Kidney glomerular epithelial cell (primary cell): ENCODE measurements at regions not wholly inside any gene's neighbourhood (a gene's known extent, or its start where the extent isn't known, plus 50 kb on each side); places are given as distances from the start of the nearest gene placed in this dataset.

Experiments
- DNase-seq: peaks from one replicate; lab custom pipeline; 2025; lab: John Stamatoyannopoulos, UW

DNA sequence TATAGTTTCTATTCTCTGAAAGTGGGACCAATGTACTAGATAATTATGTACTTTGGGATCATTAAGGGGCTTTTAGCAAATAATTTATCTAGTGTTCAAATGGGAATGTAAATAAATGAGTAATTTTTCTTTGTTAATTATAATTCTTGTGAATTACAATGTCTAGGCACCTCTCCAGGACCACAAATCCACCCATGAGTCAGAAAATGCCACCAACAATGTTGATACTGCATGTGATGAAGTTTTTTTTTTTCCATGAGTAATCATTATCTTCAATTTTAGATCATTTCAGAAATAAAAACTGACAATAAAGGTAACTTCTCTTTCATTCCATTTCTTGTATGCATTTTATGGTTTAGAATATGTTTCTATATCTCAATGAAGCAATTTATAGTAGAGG is 470.3 kb downstream of the VRK1 start:
- DNase-seq = peak; percentile 27

DNA sequence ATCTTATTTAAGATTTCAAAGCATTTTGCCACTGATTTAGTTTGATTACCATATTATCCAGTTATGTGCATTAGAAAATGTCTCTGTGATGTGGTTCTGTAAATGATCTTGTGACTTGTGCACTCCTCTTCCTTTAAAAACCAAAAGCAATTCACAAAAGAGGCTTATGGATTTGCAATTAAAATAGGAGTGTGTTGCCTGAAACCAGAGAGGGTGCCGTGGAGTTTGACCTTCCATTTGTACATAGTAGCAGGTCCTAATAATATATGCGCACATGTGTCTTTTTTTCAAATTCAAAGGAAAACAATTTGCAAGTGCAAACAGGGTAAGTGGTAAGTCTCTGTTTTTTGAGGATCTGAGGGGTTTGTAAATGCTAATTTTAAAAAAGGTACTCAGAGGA is 470.9 kb downstream of the VRK1 start:
- DNase-seq = no peak

DNA sequence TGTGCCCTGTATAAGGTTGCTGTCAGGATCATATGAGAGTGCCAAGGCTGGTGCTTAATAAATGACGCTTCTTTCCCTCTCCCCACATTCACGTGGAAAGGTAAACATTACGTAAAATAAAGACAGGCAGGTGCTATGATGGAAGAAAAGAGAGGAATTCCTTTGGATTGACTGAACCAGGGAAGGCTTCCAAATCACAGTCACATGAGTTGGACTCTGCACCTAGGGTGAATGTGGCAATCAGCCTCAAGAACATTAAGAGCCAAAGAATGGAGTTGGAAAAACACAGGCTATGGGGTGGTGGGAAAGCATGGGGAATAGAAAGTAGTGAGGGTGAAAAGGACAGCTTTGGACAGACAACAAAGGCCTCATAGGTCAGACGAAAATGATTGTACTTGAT is 473.1 kb downstream of the VRK1 start:
- no peak for DNase-seq

DNA sequence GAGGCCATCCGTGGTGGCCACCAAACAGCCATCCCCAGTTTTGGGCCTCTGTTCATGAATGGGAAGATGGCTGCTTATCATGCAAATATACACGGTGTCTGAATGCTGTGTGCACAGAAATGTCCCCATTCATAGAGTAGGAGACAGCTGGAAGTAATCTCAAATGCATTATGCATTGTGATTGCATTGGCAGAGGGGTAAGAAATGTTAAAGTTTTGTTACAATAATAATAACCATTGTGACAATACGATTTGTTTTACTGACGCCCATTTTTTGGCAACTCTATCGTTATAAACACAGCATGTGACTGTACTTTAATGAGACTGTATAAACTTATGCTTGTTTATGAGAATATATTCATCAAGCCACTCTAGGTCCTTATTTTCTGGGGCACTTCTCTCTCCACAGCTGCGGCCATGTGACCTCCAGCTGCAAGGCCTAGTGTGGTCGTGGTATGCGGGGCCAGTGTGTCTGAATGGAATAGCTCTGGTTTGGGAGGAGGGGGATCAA is 474.3 kb downstream of the VRK1 start:
- no peak for DNase-seq

DNA sequence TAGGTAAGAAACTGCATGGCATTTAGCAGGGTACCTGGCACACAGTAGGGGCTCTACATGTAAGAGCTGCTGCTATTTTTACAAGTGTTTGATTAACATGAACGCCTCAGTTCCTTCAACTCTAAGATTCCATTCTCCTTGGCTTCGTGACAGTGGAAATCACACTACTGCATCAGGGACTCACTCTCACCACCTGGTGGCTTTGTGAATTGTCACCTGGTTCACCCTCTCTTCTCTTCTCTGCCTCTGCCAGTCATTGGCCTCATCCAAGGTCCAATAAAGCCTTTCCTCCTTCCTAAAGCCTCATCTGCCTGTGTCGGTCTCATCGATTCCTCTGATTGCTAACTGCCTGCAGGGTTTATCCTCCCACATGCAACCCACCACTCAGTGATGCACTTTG is 476.4 kb downstream of the VRK1 start:
- DNase-seq = no peak

DNA sequence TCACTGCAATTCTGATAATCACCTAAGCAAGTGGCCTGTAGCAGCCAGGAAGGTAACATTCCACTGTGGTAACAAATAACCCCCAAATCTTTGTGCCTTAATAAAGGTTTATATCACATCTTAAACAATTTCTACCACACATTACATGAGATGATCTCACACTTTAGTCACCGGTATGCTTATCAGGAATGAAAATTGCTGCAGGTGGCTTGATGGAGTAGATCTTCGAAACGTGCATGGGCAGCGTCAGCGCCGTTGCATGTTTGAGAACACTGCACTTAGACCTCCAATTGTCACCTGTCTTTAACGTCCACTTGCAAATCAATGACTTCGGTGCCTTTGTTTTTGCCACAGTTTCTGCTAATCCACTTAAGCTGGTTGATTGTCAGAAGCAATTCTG is 477.4 kb downstream of the VRK1 start:
- no peak for DNase-seq

DNA sequence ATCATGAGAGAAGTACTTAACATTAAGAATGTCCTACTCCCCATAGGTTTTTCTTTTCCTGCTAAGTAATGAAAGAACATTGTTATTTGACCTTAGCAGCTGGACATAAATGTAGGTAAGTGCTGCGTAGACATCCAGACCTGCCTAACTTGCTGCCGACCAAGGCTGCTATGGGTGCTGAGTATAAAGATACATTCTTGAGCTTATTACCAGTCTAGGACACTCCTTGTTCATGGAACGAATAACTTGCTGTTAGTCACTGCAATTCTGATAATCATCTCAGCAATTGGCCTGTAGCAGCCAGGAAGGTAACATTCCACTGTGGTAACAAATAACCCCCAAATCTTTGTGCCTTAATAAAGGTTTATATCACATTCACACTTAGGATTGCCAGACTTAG is 478.1 kb downstream of the VRK1 start:
- DNase-seq = no peak

DNA sequence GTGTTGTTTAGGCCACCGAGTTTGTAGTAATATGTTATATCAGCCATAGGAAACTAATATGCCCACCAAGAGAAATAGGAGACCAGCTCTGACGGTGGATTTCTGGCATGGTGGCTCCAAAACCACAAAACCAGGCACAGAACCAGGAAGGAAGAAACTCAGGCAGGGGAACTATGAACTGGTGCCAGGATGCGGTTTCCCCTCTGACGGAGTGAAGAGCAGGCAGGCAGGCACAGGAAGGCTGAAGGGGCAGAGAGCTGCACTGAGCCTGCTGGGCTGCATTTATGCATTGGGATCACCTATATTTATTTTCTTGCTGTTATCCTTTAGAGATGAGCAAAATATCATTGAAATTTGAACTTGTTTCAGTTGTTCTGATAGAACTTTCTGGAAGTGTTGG is 479.4 kb downstream of the VRK1 start:
- DNase-seq = no peak

DNA sequence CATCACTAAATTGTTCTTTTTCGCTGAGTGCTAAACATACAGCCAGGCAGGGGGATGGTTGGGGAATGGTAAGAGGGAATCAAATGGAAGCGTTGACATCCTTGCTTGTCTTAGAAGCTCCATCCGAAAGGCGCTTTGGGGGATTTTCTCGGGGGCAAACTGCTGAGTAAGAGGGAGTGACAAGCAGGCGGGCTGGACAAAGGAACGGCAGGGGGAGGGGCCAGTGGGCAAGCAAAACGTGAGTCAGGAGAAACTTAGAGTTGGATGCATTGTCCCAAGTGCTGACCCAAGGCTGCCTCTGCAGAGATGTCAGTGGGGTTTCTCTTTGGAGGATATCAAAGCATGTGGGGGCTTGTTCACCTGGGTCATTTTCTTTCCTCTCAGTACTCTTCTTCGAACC is 480.5 kb downstream of the VRK1 start:
- no peak for DNase-seq

DNA sequence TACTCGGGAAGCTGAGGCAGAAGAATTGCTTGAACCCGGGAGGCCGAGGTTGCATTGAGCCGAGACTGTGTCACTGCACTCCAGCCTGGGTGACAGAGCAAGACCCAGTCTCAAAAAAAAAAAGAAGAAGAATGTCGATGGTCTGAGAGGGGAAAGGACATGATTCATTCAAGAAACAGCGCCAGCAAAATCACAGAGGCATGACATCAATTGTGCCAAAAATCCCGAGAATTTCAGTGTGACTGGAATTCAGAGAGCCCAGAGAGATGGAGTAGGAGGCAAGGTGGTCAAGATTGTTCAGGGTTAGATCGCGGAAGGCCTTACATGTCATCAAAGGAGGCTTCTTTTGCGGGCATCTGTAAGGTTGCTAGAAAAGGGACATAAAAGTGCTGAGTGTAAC is 483.3 kb downstream of the VRK1 start:
- DNase-seq = peak; percentile 84

DNA sequence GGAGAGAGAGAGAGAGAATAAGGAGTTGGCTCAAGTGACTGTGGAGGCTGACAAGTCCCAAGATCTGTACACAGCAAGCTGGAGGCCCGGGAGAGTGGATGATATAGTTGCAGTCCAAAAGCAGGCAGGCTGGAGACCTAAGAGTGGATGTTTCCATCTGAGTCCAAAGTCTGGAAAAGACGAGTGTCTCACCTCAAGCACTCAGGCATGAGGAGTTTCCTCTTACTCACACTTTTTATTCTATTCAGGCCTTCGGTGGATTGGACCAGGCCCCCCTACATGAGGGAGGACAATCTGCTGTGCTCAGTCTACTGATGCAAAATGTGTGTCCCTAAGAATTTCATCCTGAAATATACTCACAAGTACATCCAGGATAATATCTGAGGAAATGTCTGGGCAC is 484.6 kb downstream of the VRK1 start:
- DNase-seq = no peak

DNA sequence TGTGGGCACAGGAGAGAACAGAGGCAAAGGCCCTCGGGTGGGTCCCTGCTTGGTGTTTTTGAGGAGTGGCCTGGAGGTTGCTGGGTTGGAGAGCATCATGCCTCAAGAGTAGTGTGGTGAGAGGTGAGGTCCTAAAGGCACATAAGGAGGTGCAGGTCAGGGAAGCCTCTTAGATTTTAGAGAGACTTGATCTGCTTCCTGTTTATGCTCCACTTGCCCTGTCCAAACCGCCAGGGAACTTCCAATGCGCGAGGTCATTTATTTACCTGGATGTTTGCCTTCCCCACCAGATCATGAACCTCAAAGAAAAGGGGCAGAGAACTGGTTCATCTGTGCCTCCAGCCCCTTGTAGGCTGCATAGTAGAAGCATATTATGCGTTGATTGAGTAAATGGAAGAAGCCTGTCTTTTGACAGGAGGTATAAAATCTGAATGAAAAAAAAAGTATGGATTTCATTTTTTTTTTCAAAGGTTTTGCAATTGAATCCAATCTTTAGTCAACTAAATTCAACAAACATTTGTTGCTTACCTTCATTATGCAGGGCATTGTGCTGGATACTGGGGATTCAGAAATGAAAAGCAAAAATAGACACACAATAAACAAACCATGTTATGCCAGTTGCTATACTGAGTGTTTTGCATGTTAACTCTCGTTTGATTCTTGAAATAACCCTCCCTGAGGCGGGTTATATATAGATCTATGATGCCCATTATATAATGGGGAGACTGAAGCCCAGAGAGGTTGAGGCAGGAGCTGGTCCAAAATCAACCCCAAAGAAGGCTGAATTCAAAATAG is 485.2 kb downstream of the VRK1 start:
- DNase-seq = no peak

DNA sequence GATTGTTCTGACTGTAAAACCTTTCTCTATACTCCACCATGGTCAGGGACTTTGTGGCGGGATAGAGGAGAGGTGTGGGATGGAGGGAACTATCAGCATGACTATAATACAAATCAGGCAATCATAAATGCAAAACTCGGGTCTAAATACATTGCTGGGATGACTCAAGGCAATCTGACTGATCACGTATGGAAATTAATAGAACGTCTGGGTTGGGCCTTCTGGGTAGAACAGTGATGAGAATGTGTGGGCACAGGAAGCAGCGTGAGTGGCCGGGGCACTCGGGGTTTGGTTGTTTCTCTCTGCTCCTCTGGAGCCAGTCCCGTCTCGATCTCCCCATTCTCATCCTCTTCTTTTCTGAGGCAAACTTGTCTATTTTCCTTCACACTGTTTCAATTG is 485.8 kb downstream of the VRK1 start:
- DNase-seq = no peak

DNA sequence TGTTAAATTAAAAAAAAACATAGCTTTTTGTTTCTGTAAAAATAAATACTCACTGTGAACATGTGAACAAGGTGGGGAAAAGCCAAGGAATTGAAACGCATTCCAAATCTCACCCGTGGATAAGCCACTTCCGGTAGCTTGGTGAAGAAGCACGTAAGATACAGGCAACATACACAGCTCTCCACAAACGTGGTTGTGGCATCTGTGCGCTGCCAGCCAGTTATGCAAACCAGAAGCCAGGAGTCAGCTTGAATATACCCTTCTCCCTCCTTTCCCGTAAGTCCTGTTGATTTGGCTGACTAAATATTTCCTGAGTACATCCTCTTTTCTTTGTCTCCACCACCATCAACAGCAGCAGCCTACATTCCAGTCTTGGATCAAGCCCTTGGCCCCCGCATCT is 486.2 kb downstream of the VRK1 start:
- DNase-seq = no peak

DNA sequence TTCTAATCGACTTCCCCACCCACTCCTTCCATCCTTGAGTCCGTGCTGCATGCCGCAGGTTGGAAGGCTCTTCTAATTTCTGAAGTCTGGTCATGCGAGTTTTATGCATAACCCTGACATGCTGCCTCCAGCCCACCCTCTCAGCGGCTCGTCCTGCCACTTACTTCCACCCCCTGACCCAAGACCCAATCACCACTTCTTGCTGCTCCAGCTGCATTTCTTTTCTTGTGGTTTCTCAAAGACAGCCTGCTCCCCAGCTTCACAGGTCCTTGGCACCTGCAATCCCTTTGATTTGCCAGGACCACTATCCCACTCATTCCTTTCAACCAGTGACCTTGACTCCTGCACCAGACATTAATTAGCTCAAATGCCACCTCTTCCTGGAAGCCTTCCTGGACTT is 486.7 kb downstream of the VRK1 start:
- DNase-seq = no peak

DNA sequence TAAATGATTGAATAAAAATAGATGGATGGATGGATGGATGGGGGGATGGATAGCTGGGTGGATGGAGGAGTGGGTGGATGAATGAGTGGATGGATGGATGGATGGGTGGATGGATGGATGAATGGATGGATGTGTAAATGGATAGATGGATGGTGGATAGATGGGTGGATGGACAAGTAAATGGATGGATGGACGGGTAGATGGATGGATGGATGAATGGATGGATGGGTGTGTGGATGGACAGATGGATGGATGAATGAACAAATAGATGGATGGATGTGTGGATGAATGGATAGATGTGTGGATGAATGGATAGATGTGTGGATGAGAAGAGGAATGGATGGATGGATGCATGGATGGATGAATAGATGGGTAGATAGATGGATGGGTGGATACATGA is 490.8 kb downstream of the VRK1 start:
- DNase-seq = no peak

DNA sequence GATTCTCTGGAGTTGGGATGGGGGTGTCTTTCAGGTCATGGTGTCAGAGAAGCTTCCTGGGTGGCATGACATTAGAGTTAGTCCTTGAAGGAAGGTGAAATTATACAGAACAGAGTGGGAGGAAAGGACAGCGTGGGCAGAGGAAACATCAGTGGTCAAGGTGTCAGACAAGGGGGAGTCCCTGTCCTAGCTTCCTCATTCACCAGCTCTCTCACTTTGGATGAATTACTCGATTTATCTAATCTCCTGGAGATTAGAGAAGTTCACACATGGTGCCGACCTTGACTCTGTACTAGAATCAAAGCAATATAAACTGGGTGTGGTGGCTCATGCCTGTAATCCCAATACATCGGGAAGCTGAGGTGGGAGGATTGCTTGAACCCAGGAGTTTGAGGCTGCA is 492.9 kb downstream of the VRK1 start:
- no peak for DNase-seq

DNA sequence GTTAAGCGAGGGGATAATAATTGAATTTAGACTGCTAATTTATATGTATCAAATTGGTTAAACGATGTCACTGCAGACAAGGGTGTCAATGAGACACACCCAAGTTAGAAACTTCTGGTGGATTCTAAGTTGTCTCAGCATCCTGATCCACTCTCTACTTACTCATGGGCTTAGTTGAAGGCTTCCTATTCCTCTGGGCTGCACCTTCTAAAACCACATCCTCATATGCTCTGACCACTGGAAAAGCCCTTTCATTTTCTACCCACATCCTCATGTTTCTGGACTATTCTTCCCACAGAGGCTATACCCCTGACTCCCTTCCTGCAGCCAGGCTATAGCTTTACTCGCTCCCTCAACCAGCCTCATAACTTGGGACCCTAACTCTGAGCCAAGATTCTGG is 493.8 kb downstream of the VRK1 start:
- no peak for DNase-seq

DNA sequence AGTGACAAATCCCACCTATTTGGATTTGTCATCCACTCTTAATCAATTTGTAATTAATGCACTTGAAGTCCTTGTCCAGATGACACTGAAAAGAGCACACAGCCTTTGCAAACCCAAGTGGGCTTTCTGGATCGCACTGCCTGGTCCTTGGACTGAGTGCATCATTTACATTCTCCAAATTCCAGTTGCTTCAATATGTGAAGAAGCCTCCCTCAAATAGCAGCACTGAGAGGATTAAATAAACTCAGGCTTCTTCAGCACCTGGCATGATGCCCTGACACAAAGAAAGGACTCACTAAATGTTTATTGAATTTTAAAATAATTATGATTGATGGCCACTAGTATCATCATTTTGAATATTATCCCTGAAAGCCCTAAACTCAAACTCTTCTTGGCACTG is 496.5 kb downstream of the VRK1 start:
- no peak for DNase-seq

DNA sequence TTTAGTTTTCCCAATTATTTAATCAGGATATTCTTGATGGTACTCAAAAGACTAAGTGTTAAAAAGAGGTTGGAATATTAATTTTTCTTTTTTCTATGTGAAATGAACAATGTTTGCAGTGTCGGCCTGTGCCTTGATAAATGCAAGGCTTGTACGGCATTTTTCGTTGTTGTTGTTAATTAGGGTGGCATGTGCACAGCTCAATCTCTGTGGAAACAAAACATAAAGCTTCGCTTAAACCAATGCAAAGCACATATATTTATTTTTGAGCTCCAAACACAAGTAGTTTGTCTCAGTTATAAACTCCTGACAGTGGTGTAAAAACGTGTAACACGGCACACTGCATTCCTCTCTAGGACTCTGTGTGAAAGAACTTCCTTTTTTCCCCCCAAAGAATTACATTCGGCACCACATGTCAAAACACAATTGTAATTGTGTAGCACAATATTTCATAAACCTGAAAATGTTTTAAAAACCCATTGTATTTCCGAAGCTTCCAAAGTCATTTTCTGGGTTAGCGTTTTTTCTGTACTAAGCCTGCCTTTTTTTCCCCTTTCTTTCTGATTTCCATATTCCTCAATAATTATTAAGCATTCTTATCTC is 498.0 kb downstream of the VRK1 start:
- no peak for DNase-seq

DNA sequence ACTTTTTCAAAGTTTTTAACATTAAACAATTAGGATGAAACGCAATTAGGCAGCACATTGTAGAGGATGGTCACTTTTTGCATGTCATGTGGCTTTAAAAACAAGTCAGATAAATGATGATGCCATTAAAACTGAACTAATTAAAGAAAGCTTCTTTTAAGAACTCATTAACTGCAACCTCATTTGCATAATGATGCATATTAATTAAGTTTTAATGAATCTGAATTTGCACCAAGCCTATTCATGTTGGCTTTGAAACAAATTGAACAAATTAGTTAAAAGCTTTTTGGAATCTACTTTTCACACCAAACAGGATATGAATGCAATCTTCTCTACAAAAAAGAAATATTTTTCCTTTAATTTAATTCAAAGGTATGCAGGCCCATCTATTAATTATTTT is 499.0 kb downstream of the VRK1 start:
- no peak for DNase-seq

DNA sequence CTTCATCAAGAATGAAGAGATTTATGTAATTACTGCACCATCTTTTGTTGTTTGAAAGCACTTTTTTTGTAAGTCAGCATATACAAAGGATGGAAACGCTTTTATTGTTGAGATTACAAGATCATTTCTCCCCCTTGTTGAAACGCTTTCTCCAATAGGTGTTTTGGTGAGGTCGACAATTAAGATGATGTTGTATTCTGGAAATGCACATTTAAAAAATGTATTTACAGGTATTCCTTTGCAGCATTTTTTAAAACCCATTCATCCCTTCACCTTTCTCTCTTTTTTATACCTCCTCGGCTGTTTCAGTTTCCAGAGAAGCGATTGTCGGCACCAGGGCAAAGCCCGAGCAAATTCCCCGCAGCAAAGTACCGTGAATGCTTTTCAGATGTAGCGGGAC is 499.9 kb downstream of the VRK1 start:
- no peak for DNase-seq

DNA sequence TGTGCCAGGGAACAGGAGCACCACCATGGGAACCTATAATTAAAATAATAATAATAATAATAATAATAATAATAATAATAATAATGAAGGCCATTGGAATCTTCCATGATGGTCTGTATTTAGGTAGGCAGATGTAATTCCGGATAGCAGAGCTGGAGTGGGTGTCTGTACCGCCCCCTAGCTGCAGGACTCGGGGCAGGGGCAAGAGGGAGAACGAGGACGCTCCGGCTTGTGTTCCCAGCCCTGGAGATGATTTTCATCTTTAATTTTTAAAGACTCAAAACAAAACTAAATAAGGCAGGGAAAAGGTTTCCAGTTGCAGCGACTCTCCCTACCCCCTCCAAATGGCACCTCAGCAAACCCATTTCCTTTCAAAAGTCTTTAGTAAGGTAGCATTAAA is 501.1 kb downstream of the VRK1 start:
- no peak for DNase-seq

DNA sequence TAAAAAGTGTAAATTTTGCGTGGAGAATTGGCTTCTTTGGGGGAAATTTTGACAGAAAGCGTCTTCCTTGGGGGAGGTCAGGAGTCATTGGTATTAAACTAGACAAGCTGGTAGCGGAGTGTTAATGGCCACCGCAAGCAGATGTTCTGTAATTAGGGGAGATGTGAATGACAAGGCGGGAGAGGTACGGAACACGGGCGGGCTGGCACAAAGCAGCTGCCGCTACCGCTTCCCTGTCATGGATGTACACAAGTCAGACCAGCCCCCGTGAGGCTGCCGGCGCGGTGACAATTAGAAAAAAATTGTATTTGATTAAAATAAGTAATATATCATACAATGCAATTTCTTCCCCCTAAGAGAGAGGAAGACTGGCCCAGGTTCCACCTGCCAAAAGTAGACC is 501.6 kb downstream of the VRK1 start:
- DNase-seq = no peak
